ENCODE measurements at regions not wholly inside any gene's neighbourhood (a gene's known extent, or its start where the extent isn't known, plus 50 kb on each side); places are given as distances from the start of the nearest gene placed in this dataset.

DNA sequence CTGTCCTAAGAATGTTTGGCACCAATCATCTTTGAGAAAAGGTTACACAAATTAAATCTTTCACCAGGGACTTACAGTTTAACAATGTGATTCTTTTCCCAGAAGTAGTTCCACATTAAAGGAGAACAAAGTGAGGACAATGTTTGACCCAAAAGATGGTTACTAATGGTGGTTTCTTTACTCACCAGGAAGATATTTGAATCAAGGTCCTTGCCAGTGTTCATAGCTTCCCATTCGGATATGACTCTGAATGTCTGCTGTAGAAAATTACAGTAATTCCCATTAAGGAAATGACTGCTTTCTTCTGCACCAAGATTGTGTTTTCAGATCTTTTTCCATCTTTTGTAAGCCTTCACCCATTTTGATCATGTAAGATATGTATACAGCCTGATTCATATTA lies 114.6 kb upstream of the ADAMTSL1 start:
- Mint-ChIP-seq H3K4me3 (no peak overlapping the region), H3K9me3 (no peaks in the 10 kb centered on the region), H3K4me1 (no peaks in the 10 kb centered on the region; a peak in 1 of 4 replicates), H3K27ac (no peak overlapping the region), H3K27me3 (ENCODE audit: low read depth) (no peaks in the 10 kb centered on the region), H3K36me3 (ENCODE audit: insufficient read depth in 1 of 3, low read depth in 3 of 3) (no peaks in the 10 kb centered on the region)
- Histone ChIP-seq H3K9ac (ENCODE audit: extremely low read depth, insufficient read length, low read length) (no peak overlapping the region), H4K91ac (ENCODE audit: insufficient read length, low read depth, low read length) (no peak overlapping the region), H3K4ac (ENCODE audit: low read depth, low read length) (no peak overlapping the region), H3K18ac (ENCODE audit: insufficient read length, low read depth, low read length) (no peak overlapping the region), H3K27ac (ENCODE audit: insufficient read length, low read depth, low read length) (no peak overlapping the region), H2BK12ac (ENCODE audit: insufficient read length, low read depth, low read length) (no peak overlapping the region), H3K23me2 (ENCODE audit: insufficient read length, low read depth, low read length, poor library complexity, severe bottlenecking) (no peaks in the 10 kb centered on the region), H3K27me3 (ENCODE audit: insufficient read depth, low read length) (no peaks in the 10 kb centered on the region), H4K8ac (replicated peaks; ENCODE audit: insufficient read length, low read depth, low read length) (no peak overlapping the region), H3K79me2 (ENCODE audit: insufficient read depth, low read length) (no peaks in the 10 kb centered on the region), H3K79me1 (ENCODE audit: insufficient read depth, low read depth, low read length, poor library complexity, severe bottlenecking) (no peaks in the 10 kb centered on the region), H3K14ac (ENCODE audit: insufficient read depth, low read length) (no peak overlapping the region), H2AFZ (ENCODE audit: low read length) (no peak overlapping the region), H3K9me3 (ENCODE audit: control insufficient read depth, low read depth, low read length) (no peaks in the 10 kb centered on the region), H2BK5ac (ENCODE audit: insufficient read length, low read length) (no peak overlapping the region), H4K5ac (ENCODE audit: insufficient read length, low read depth, low read length) (no peak overlapping the region), H2AK5ac (ENCODE audit: insufficient read length, low read length) (no peak overlapping the region), H2BK15ac (ENCODE audit: low read depth, low read length) (no peak overlapping the region), H3T11ph (ENCODE audit: low read length) (no peak overlapping the region), H3K56ac (ENCODE audit: insufficient read length, low read depth, low read length) (no peak overlapping the region), H3K4me2 (ENCODE audit: insufficient read depth, insufficient read length, low read length) (no peak overlapping the region), H3K23ac (ENCODE audit: insufficient read length, low read depth, low read length) (no peak overlapping the region), H4K20me1 (ENCODE audit: control insufficient read depth, insufficient read depth, insufficient read length) (no peaks in the 10 kb centered on the region), H3K4me1 (ENCODE audit: insufficient read depth, low read length) (no peaks in the 10 kb centered on the region), H2BK120ac (ENCODE audit: low read depth, low read length, poor library complexity, severe bottlenecking) (no peak overlapping the region), H2BK20ac (ENCODE audit: low read depth, low read length, poor library complexity, severe bottlenecking) (no peak overlapping the region)
- DNase-seq = no peak
- no CpG with 5 or more reads among the region's 1 CpG for WGBS (ENCODE audit: extremely low coverage, insufficient read length, low lambda C conversion rate)
- TF ChIP-seq, protein P1, sequence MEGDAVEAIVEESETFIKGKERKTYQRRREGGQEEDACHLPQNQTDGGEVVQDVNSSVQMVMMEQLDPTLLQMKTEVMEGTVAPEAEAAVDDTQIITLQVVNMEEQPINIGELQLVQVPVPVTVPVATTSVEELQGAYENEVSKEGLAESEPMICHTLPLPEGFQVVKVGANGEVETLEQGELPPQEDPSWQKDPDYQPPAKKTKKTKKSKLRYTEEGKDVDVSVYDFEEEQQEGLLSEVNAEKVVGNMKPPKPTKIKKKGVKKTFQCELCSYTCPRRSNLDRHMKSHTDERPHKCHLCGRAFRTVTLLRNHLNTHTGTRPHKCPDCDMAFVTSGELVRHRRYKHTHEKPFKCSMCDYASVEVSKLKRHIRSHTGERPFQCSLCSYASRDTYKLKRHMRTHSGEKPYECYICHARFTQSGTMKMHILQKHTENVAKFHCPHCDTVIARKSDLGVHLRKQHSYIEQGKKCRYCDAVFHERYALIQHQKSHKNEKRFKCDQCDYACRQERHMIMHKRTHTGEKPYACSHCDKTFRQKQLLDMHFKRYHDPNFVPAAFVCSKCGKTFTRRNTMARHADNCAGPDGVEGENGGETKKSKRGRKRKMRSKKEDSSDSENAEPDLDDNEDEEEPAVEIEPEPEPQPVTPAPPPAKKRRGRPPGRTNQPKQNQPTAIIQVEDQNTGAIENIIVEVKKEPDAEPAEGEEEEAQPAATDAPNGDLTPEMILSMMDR (conservative IDR thresholded peaks at IDR 0.05) = no peak
